ENCODE measurements at regions not wholly inside any gene's neighbourhood (a gene's known extent, or its start where the extent isn't known, plus 50 kb on each side); places are given as distances from the start of the nearest gene placed in this dataset.

- Histone ChIP-seq H3K4me3 (ENCODE audit: low read depth, low read length) (no peak overlapping the region), H3K36me3 (ENCODE audit: control insufficient read depth, insufficient read depth, low read length) (no peaks in the 10 kb centered on the region), H3K27me3 (ENCODE audit: control insufficient read depth, insufficient read depth, low read length) (no peaks in the 10 kb centered on the region)
- TF ChIP-seq, protein P1, sequence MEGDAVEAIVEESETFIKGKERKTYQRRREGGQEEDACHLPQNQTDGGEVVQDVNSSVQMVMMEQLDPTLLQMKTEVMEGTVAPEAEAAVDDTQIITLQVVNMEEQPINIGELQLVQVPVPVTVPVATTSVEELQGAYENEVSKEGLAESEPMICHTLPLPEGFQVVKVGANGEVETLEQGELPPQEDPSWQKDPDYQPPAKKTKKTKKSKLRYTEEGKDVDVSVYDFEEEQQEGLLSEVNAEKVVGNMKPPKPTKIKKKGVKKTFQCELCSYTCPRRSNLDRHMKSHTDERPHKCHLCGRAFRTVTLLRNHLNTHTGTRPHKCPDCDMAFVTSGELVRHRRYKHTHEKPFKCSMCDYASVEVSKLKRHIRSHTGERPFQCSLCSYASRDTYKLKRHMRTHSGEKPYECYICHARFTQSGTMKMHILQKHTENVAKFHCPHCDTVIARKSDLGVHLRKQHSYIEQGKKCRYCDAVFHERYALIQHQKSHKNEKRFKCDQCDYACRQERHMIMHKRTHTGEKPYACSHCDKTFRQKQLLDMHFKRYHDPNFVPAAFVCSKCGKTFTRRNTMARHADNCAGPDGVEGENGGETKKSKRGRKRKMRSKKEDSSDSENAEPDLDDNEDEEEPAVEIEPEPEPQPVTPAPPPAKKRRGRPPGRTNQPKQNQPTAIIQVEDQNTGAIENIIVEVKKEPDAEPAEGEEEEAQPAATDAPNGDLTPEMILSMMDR (IDR thresholded peaks at IDR 0.05; ENCODE audit: insufficient read depth, low read length, severe bottlenecking), result no peak
- no peak for FAIRE-seq
- no peak for DNase-seq (ENCODE audit: low read depth)
These were observed 1175.3 kb upstream of the LRRN3 start for GRCh38 chr7:109915670-109916069.

GRCh38 chr7:109926738-109927137 lies 1164.2 kb upstream of the LRRN3 start:
- no peak for DNase-seq (ENCODE audit: low read depth)
- TF ChIP-seq, protein P1 (IDR thresholded peaks at IDR 0.05; ENCODE audit: insufficient read depth, low read length, severe bottlenecking), result no peak
- FAIRE-seq, result no peak
- no peaks in the 10 kb centered on the region for H3K36me3 ChIP-seq (ENCODE audit: control insufficient read depth, insufficient read depth, low read length)
- H3K4me3 ChIP-seq (ENCODE audit: low read depth, low read length), result no peak overlapping the region
- H3K27me3 ChIP-seq (ENCODE audit: control insufficient read depth, insufficient read depth, low read length), result no peaks in the 10 kb centered on the region

DNA sequence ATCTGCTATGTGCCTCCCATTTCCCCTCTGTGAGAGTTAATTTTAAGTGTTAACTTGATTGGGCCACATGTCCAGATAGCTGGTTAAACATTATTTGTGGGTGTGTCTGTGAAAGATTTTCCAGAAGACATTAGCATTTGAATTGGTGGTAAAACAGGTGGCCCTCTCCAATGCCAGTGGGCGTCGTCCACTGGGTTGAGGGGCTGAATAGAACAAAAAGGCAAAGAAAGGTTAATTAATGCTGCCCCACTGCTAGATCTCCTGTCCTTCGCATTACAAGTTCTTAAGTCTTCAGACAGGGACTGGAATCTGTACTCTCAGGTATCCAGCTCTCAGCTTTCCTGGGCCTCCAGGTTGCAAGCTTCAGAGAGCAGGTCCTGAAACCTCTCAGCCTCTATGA lies 1160.9 kb upstream of the LRRN3 start:
- Histone ChIP-seq H3K4me3 (ENCODE audit: low read depth, low read length) (no peak overlapping the region), H3K27me3 (ENCODE audit: control insufficient read depth, insufficient read depth, low read length) (no peaks in the 10 kb centered on the region), H3K36me3 (ENCODE audit: control insufficient read depth, insufficient read depth, low read length) (no peaks in the 10 kb centered on the region)
- DNase-seq (ENCODE audit: low read depth), result no peak
- no peak for FAIRE-seq
- TF ChIP-seq, protein P1 (IDR thresholded peaks at IDR 0.05; ENCODE audit: insufficient read depth, low read length, severe bottlenecking), result no peak

DNA sequence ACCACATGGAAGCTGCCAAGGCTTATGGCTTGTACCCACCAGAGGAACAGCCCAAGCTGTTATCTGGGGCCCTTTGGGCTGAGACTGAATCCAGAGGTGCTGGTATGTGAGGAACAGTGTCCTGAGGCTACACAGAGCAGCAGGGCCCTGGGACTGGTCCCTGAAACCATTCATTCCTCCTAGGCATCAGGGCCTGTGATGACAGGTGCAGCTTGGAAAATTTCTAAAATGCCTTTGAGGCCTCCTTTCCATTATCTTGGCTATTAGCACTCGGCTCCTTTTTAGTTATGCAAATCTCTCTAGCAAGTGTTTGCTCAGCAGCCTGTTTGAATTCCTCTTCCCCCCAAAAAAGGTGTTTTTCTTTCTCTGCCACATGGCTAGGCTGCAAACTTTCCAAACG lies 1151.7 kb upstream of the LRRN3 start:
- no peak for FAIRE-seq
- TF ChIP-seq, protein P1 (IDR thresholded peaks at IDR 0.05; ENCODE audit: insufficient read depth, low read length, severe bottlenecking), result no peak
- no peaks in the 10 kb centered on the region for H3K36me3 ChIP-seq (ENCODE audit: control insufficient read depth, insufficient read depth, low read length)
- H3K4me3 ChIP-seq (ENCODE audit: low read depth, low read length), result no peak overlapping the region
- no peaks in the 10 kb centered on the region for H3K27me3 ChIP-seq (ENCODE audit: control insufficient read depth, insufficient read depth, low read length)
- no peak for DNase-seq (ENCODE audit: low read depth)

DNA sequence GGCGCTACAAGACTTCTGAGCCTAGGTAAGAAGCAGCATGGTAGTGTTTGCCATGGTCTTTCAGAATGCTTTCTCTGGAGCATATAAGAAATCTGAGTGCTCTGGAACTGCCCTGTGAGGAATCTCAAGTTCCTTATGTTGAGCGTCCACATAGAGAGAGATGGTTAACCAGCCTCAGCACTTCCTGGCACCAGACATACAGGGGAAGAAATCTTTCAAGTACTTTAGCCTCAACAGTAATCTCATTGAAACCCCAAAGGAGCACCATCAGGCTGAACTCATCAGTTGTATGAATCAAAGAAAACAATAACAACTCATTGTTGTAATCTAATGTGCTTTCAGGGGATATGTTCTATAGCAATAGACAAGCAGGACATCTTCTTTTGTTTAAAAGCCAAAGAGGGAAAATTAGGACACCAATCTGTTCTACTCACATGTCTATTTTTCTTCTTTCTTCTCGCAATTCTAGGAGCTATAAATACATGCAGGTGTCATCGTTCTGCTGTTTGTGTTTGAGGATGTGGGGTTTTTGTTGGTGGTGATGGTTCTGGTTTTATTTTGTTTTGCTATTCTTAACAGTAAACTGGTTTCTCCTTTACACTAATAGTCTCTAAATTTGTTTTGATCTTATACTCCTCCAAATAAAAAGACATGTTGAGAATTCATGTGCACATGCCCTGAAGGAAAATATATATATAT lies 1145.0 kb upstream of the LRRN3 start:
- no peak for FAIRE-seq
- H3K36me3 ChIP-seq (ENCODE audit: control insufficient read depth, insufficient read depth, low read length), result no peaks in the 10 kb centered on the region
- TF ChIP-seq, protein P1 (IDR thresholded peaks at IDR 0.05; ENCODE audit: insufficient read depth, low read length, severe bottlenecking), result no peak
- H3K27me3 ChIP-seq (ENCODE audit: control insufficient read depth, insufficient read depth, low read length), result no peaks in the 10 kb centered on the region
- H3K4me3 ChIP-seq (ENCODE audit: low read depth, low read length), result no peak overlapping the region
- no peak for DNase-seq (ENCODE audit: low read depth)

DNA sequence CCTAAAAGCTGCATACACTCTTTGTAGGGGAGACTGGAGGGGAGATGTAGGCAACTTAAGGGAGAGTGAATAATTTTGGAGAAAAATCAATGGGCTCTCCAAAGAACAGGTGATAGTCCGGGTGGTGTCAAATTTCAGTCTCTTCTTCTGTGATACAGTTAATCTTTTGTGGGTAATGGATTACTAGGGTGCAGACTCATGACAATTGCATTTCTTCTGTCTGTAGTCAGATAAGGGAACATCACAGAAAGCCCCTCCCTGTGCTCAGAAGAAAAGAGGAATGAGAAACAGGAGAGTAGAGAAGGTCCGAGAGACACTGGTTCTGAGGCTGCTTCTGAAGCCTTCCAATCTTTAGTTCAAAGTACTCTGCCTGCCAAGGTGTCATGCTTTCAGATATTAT lies 1140.7 kb upstream of the LRRN3 start:
- DNase-seq (ENCODE audit: low read depth) (no peak), FAIRE-seq (no peak)
- no peak overlapping the region for H3K4me3 ChIP-seq (ENCODE audit: low read depth, low read length)
- H3K36me3 ChIP-seq (ENCODE audit: control insufficient read depth, insufficient read depth, low read length), result no peaks in the 10 kb centered on the region
- no peaks in the 10 kb centered on the region for H3K27me3 ChIP-seq (ENCODE audit: control insufficient read depth, insufficient read depth, low read length)
- TF ChIP-seq, protein P1 (IDR thresholded peaks at IDR 0.05; ENCODE audit: insufficient read depth, low read length, severe bottlenecking), result no peak

All from bronchial epithelial cell (primary cell).